Breast epithelium (tissue), 3 donors: ENCODE measurements at regions not wholly inside any gene's neighbourhood (a gene's known extent, or its start where the extent isn't known, plus 50 kb on each side); places are given as distances from the start of the nearest gene placed in this dataset.

ENCODE experiments used
- POLR2AphosphoS5 ChIP-seq, 3 donors: sonication (generic); formaldehyde crosslinking; IDR thresholded peaks; one replicate each; pipeline ENCODE4 v1.6.1; 2017; ENCODE audit warnings: antibody characterized with exemption in 3 of 3
- TF ChIP-seq, protein P1 (sequence below), 3 donors: fragments of 450-650 bp; IDR thresholded peaks; one replicate each; pipeline ENCODE4 v1.5.1; 2016 to 2017; ENCODE audit warnings: antibody characterized with exemption in 3 of 3, mild to moderate bottlenecking in 3 of 3, moderate library complexity in 3 of 3

DNA sequence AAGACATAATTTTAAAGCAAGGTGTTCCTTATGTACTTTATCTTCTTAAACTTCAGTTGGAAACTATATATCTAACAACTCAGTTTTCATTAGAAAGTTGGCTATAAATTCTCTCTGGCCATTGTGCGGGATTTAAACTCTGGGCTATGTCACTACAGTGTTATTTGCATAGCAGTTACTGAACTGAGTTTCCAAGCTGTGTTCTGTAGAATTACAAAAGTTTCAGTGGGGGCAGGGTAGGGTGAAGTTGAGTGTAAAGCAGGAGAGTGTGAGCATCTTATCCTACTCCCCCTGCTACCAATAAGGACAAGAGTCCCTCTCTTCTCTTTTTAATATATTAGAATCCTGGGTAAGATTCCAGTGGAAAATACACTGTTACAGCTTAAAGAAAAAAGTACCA lies 254.5 kb upstream of the SLITRK2 start:
- no peak for TF ChIP-seq POLR2AphosphoS5 (IDR thresholded peaks at IDR 0.05)
- TF ChIP-seq, protein P1, sequence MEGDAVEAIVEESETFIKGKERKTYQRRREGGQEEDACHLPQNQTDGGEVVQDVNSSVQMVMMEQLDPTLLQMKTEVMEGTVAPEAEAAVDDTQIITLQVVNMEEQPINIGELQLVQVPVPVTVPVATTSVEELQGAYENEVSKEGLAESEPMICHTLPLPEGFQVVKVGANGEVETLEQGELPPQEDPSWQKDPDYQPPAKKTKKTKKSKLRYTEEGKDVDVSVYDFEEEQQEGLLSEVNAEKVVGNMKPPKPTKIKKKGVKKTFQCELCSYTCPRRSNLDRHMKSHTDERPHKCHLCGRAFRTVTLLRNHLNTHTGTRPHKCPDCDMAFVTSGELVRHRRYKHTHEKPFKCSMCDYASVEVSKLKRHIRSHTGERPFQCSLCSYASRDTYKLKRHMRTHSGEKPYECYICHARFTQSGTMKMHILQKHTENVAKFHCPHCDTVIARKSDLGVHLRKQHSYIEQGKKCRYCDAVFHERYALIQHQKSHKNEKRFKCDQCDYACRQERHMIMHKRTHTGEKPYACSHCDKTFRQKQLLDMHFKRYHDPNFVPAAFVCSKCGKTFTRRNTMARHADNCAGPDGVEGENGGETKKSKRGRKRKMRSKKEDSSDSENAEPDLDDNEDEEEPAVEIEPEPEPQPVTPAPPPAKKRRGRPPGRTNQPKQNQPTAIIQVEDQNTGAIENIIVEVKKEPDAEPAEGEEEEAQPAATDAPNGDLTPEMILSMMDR (IDR thresholded peaks at IDR 0.05): no peak
